Spleen (tissue), 7 donors: ENCODE measurements at regions not wholly inside any gene's neighbourhood (a gene's known extent, or its start where the extent isn't known, plus 50 kb on each side); places are given as distances from the start of the nearest gene placed in this dataset.

Experiments
- CTCF ChIP-seq, 11 experiments: fragments of 200-600 bp in 7 of 11; fragments of 450-650 bp in 4 of 11; sonication (generic) in 4 of 11; IDR thresholded peaks in 8 of 11; conservative IDR thresholded peaks in 3 of 11; 1 replicate in 7 of 11; 2 replicates in 4 of 11; pipeline versions ENCODE4 v1.4.0 to v1.8.0; 2016 to 2021; ENCODE audit warnings: antibody characterized with exemption in 11 of 11, inconsistent platforms in 4 of 11, mild to moderate bottlenecking in 1 of 11
- POLR2A ChIP-seq, 3 donors: fragments of 450-650 bp; IDR thresholded peaks; one replicate each; pipeline ENCODE4 v1.5.1; 2017; ENCODE audit warnings: antibody characterized with exemption in 3 of 3, mild to moderate bottlenecking in 1 of 3
- donor health status: DM: no; HTN: no; CAD: no; lungs with moderate emphysema.
- donor health status: DM: no; HTN: no; CAD: no.
- donor health status: DM: no; HTN: no; CAD: no.

GRCh38 chr16:85197611-85198566 is 85.6 kb upstream of the CIBAR2 start:
- TF ChIP-seq CTCF (IDR thresholded peaks at IDR 0.05 in 8 of 11, conservative IDR thresholded peaks at IDR 0.05 in 3 of 11) = no peak
- no peak for TF ChIP-seq POLR2A (IDR thresholded peaks at IDR 0.05)
